Parathyroid adenoma (tissue), 2 donors: ENCODE measurements at regions not wholly inside any gene's neighbourhood (a gene's known extent, or its start where the extent isn't known, plus 50 kb on each side); places are given as distances from the start of the nearest gene placed in this dataset.

ENCODE experiments used
- H2AFZ ChIP-seq: fragments of 300-600 bp; sonication (generic); one replicate; pipeline ENCODE4 v1.7.0; 2017; ENCODE audit warnings: antibody characterized with exemption, mild to moderate bottlenecking
- H3K27ac ChIP-seq: fragments of 300-600 bp; sonication (generic); one replicate; pipeline ENCODE4 v1.7.0; 2017
- H3K27me3 ChIP-seq: fragments of 300-600 bp; sonication (generic); one replicate; pipeline ENCODE4 v1.7.0; 2017; ENCODE audit warnings: low read length; ENCODE audit not compliant: control insufficient read depth, insufficient read depth
- H3K36me3 ChIP-seq: fragments of 300-600 bp; sonication (generic); one replicate; pipeline ENCODE4 v1.7.0; 2017; ENCODE audit warnings: low read length; ENCODE audit not compliant: control insufficient read depth, insufficient read depth
- H3K4me1 ChIP-seq: fragments of 300-600 bp; sonication (generic); one replicate; pipeline ENCODE4 v1.7.0; 2017; ENCODE audit warnings: control low read depth
- H3K4me2 ChIP-seq: fragments of 300-600 bp; sonication (generic); one replicate; pipeline ENCODE4 v1.7.0; 2017; ENCODE audit warnings: low read length
- H3K4me3 ChIP-seq: fragments of 300-600 bp; sonication (generic); one replicate; pipeline ENCODE4 v1.7.0; 2017; ENCODE audit warnings: low read depth, low read length
- H3K79me2 ChIP-seq: fragments of 300-600 bp; sonication (generic); one replicate; pipeline ENCODE4 v1.7.0; 2017; ENCODE audit warnings: control low read depth
- H3K9ac ChIP-seq: fragments of 300-600 bp; sonication (generic); one replicate; pipeline ENCODE4 v1.7.0; 2017; ENCODE audit warnings: mild to moderate bottlenecking
- H3K9me3 ChIP-seq: fragments of 300-600 bp; sonication (generic); one replicate; pipeline ENCODE4 v1.7.0; 2017; ENCODE audit warnings: low read length; ENCODE audit not compliant: control insufficient read depth
- CTCF ChIP-seq: fragments of 300-600 bp; sonication (generic); IDR thresholded peaks from one replicate; pipeline ENCODE4 v1.7.0; 2017; ENCODE audit warnings: antibody characterized with exemption, mild to moderate bottlenecking
- donor health status: primary hyperparathyroidism.

DNA sequence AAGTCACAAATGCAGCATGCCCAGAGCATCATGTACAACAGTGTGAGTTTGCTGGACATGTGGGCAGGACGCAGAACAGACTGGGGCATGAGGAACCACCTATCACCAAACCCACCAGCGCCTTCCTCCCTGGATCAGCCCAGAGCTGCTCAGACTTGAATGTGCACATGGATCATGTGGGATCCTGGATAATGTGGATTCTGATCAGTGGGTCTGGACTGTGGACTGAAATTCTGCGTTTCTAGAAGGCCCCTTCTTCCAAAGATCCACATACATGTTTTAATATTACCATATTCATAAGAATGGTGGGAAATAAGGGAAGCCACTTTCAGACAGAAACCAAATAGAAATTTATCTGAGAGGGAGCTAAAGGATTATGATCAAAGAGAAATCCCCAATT, 85.6 kb upstream of the VPREB1 start:
- Histone ChIP-seq H2AFZ (no peak overlapping the region), H3K9me3 (no peaks in the 10 kb centered on the region), H3K9ac (no peak overlapping the region), H3K36me3 (no peaks in the 10 kb centered on the region), H3K4me1 (peaks cover 11% of the 10 kb centered on the region), H3K27me3 (no peaks in the 10 kb centered on the region), H3K4me3 (no peak overlapping the region), H3K27ac (no peak overlapping the region), H3K79me2 (no peaks in the 10 kb centered on the region), H3K4me2 (no peak overlapping the region)
- TF ChIP-seq CTCF, result no peak

GRCh38 chr22:22158207-22158816, 86.3 kb upstream of the VPREB1 start:
- H3K27me3 ChIP-seq, result no peaks in the 10 kb centered on the region
- H3K27ac ChIP-seq, result no peak overlapping the region
- H3K36me3 ChIP-seq, result no peaks in the 10 kb centered on the region
- H3K4me1 ChIP-seq, result peaks cover 11% of the 10 kb centered on the region
- no peak overlapping the region for H3K4me3 ChIP-seq
- no peak for TF ChIP-seq CTCF
- no peak overlapping the region for H3K4me2 ChIP-seq
- no peaks in the 10 kb centered on the region for H3K9me3 ChIP-seq
- no peak overlapping the region for H3K9ac ChIP-seq
- no peaks in the 10 kb centered on the region for H3K79me2 ChIP-seq
- peak overlapping the region; percentile 95 for H2AFZ ChIP-seq

DNA sequence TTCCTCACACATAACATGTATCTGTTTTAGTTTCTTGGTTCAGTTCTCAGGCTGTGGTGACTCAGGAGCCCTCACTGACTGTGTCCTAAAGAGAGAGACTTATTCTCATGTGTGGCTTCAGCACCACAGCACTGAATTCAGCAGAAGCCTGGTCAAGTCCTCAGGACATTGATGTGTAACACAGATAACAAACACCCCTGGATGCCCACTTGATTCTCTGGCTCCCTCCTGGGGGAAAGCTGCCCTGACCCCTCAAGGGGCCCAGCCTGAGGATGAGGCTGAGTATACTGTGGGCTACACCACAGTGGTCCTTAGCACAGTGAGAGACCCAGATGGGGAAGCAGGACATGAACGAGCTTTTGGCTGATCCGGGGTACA, 87.2 kb upstream of the VPREB1 start:
- H3K36me3 ChIP-seq, result no peaks in the 10 kb centered on the region

DNA sequence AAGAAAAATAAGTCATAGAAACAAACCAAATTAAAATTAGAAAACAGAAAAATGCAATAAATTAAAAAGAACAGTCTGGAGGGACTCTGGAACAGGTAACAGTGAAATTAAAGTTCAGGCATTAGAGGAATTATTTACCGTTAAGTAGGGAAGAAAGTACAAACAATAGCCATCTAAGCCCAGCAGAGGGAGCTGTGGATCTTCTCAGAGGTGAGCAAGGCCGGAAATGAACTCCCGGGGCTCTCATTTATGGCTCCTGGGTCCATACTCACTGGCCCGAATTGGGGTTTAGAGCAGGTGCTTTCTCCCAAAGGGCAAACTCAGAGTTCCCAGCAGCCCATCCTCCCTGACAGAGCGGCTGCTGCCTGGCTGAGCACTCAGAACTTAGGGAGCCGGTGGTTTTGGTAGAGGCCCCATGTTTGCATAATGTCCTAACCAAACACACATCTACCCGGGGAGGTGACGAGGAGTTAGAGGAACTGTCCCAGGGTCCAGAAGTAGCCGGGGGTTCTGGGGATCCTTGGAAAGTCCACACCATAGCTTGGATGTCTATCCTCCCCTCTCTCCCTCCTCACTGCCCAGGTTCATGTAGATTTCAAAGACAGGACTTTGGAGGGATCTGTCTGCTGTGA, 87.8 kb upstream of the VPREB1 start:
- H3K4me3 ChIP-seq, result no peak overlapping the region
- H3K9ac ChIP-seq, result no peak overlapping the region
- H3K79me2 ChIP-seq, result no peaks in the 10 kb centered on the region
- no peaks in the 10 kb centered on the region for H3K36me3 ChIP-seq
- peak overlapping the region; percentile 95 for H2AFZ ChIP-seq
- no peaks in the 10 kb centered on the region for H3K27me3 ChIP-seq
- H3K9me3 ChIP-seq, result no peaks in the 10 kb centered on the region
- H3K27ac ChIP-seq, result peak overlapping the region; percentile 75
- H3K4me2 ChIP-seq, result peak overlapping the region; percentile 26
- H3K4me1 ChIP-seq, result peaks cover 11% of the 10 kb centered on the region
- peak; percentile 72 for TF ChIP-seq CTCF

More for the DNA sequence above, 87.2 kb upstream of the VPREB1 start:
- Histone ChIP-seq H3K4me2 (no peak overlapping the region), H3K9me3 (no peaks in the 10 kb centered on the region), H3K27me3 (no peaks in the 10 kb centered on the region), H2AFZ (peak overlapping the region; percentile 95), H3K27ac (peak overlapping the region; percentile 75), H3K9ac (no peak overlapping the region), H3K79me2 (no peaks in the 10 kb centered on the region), H3K4me3 (no peak overlapping the region), H3K4me1 (peaks cover 11% of the 10 kb centered on the region)
- TF ChIP-seq CTCF, result no peak

- H3K4me3 ChIP-seq, result no peak overlapping the region
- TF ChIP-seq CTCF, result no peak
Observed at GRCh38 chr22:22156348-22156715, 88.3 kb upstream of the VPREB1 start.

More at GRCh38 chr22:22156348-22156715, 88.3 kb upstream of the VPREB1 start:
- Histone ChIP-seq H2AFZ (no peak overlapping the region), H3K27me3 (no peaks in the 10 kb centered on the region), H3K79me2 (no peaks in the 10 kb centered on the region), H3K9ac (no peak overlapping the region), H3K9me3 (no peaks in the 10 kb centered on the region), H3K36me3 (no peaks in the 10 kb centered on the region), H3K4me2 (no peak overlapping the region), H3K27ac (no peak overlapping the region), H3K4me1 (peaks cover 11% of the 10 kb centered on the region)
